ENCODE measurements at regions not wholly inside any gene's neighbourhood (a gene's known extent, or its start where the extent isn't known, plus 50 kb on each side); places are given as distances from the start of the nearest gene placed in this dataset.

DNA sequence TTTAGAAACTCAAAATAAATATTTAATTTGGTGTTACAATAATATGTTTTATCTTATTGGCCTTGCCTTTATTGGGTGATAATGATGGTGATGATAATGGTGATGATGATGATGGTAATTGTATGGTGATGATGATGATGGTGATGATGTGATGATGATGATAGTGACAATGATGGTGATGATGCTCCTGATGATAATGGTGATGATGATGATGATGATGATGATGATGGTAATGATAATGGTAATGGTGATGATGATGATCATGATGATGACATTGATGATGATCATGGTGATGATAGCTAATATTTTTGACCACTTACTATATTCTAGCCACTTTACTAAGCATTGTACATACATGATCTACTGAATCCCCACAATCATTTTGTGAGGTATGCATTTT, 1548.6 kb upstream of the TMEM132C start:
- CTCF ChIA-PET: no interaction called here

DNA sequence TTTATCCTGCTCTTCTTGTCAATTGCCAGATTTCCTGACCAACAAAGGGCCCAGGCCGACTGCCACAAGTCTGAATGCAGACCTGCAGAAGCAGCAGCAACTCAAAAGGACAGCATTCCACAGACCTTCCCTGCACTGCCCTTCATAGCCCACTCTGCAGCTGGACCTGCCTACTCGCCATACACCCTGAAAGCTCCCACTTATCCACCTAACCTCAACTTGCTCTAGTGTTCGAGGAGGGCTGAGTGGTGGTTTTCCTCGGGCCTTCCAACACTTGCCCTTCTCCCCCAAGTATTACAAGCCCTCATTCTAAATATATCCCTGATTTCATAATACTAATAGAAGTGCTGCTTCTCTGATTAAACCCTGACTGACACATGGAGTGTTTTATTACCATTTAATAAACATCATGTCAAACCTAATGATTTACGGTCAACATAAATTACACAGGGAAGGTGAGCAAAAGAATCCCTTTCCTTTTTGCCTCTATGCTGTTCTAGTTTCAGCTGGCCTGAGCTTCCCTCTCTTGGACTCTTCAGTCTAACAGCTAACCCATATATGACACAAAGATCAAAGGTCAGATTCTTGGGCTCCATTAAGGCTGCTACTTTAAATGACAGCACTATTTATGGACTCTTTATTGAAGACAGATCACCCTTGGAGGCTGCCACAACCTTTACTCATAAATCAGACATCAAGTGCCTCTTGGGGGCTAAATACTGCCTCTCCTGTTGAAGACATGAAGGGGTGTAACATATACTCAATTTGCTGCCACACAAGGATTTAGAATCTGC, 1546.9 kb upstream of the TMEM132C start:
- no peak for DNase-seq
- POLR2A ChIA-PET: no interaction called here
- TF ChIP-seq, protein P1, sequence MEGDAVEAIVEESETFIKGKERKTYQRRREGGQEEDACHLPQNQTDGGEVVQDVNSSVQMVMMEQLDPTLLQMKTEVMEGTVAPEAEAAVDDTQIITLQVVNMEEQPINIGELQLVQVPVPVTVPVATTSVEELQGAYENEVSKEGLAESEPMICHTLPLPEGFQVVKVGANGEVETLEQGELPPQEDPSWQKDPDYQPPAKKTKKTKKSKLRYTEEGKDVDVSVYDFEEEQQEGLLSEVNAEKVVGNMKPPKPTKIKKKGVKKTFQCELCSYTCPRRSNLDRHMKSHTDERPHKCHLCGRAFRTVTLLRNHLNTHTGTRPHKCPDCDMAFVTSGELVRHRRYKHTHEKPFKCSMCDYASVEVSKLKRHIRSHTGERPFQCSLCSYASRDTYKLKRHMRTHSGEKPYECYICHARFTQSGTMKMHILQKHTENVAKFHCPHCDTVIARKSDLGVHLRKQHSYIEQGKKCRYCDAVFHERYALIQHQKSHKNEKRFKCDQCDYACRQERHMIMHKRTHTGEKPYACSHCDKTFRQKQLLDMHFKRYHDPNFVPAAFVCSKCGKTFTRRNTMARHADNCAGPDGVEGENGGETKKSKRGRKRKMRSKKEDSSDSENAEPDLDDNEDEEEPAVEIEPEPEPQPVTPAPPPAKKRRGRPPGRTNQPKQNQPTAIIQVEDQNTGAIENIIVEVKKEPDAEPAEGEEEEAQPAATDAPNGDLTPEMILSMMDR (IDR thresholded peaks at IDR 0.05): no peak
- Mint-ChIP-seq H3K27me3 (no peaks in the 10 kb centered on the region), H3K4me3 (no peak overlapping the region), H3K4me1 (no peaks in the 10 kb centered on the region), H3K9me3 (peaks cover 10% of the 10 kb centered on the region), H3K36me3 (ENCODE audit: low read depth) (no peaks in the 10 kb centered on the region), H3K27ac (no peak overlapping the region)
- intact Hi-C loops (cut with micrococcal nuclease): no loop called here
- CTCF ChIA-PET: no interaction called here
- ATAC-seq (ENCODE audit: low read depth): no peak

More for the DNA sequence above, 1548.6 kb upstream of the TMEM132C start:
- Mint-ChIP-seq H3K27me3 (no peaks in the 10 kb centered on the region), H3K4me3 (no peak overlapping the region), H3K27ac (no peak overlapping the region), H3K4me1 (no peaks in the 10 kb centered on the region), H3K36me3 (ENCODE audit: low read depth) (no peaks in the 10 kb centered on the region), H3K9me3 (peaks cover 10% of the 10 kb centered on the region)
- POLR2A ChIA-PET: no interaction called here
- intact Hi-C loops (cut with micrococcal nuclease): no loop called here
- TF ChIP-seq, protein P1 (IDR thresholded peaks at IDR 0.05): no peak
- DNase-seq (no peak), ATAC-seq (ENCODE audit: low read depth) (no peak)

DNA sequence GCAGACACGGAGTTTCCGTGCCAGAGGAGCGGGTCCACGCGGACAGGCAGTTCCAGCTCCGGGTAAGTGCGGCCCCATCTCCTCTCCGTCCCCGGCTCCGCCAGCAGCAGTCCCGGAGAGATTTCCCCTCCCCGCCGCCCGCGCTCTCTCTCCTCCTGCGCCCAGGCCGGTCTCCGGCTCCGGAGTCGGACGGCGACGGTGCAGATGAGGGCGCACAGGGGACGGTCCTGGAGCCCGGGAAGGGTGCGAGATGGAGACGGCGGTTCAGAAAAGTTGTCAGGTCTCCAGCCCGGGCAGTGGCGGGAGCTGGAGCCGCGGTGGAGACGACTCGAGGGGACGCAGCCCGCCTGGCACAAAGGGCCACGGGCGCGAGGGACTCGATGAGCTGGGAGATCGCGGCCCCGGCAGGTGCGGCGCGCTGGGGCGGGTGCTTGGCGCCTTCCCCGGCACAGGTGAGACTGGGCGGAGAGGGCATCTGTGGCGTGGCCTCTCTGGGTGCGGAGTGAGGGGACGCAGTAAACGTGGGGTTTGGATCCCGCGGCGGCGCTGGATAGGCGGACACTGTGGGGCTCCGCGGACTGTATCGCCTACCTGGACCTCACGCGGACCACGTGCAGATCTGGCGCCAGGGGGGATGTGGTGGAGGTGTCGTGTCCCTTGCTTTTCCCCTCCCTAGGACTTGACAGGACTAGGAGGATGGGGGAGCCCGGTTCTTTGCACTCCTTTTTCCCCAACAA, 1540.3 kb upstream of the TMEM132C start:
- H3K4me1 Mint-ChIP-seq: no peaks in the 10 kb centered on the region
- ChIA-PET POLR2A (no interaction called here), CTCF (no interaction called here)
- no peak for ATAC-seq (ENCODE audit: low read depth)
- H3K27me3 Mint-ChIP-seq: peaks cover 8% of the 10 kb centered on the region
- no peaks in the 10 kb centered on the region for H3K9me3 Mint-ChIP-seq
- H3K4me3 Mint-ChIP-seq: no peak overlapping the region
- H3K27ac Mint-ChIP-seq: no peak overlapping the region
- no peaks in the 10 kb centered on the region for H3K36me3 Mint-ChIP-seq (ENCODE audit: low read depth)
- intact Hi-C loops (cut with micrococcal nuclease): no loop called here
- DNase-seq: no peak
- TF ChIP-seq, protein P1 (IDR thresholded peaks at IDR 0.05): no peak

DNA sequence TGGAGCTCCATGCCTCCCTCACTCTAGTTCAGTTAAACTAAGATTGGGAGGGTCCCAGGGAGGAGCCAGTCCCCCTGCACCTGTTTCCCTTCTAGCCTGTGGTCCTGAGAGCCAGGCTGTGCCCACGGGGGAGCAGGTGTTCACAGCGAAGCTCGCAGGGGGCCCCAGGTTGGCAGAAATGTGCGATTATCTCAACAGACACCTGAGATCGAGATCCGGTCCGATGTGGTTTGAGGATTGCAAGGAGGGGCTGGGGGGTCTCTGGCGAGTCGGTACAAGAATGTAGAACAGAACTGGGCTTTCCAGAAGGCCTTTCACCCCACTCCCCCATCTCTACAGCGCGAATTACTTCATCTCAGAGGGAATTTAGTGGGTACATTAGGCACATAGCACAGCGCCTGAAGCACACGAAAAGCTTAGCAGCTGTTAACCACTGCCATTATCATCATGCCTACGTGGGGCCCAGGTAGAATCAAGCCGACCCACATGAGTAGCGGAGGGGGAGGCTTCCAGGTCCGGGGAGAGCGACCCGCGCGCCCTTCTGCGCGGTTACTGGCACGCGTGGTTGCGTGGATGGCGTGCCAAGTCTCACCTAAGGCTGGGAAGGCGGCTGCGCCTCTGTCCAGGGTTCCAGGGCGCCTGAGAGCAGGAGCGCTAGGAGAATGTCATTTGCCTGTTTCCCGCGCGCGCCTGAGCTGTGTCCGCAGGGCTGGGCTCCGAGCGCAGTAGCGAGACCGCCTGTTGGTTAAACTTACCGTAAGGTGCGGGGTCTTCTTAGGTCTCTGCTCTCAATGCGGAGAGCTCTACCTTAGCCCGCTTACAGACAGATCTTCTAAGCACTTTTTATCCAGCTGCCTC, 1539.5 kb upstream of the TMEM132C start:
- Mint-ChIP-seq H3K9me3 (no peaks in the 10 kb centered on the region), H3K27me3 (peaks cover 8% of the 10 kb centered on the region), H3K27ac (no peak overlapping the region), H3K36me3 (ENCODE audit: low read depth) (no peaks in the 10 kb centered on the region), H3K4me3 (no peak overlapping the region), H3K4me1 (no peaks in the 10 kb centered on the region)
- TF ChIP-seq, protein P1 (IDR thresholded peaks at IDR 0.05): no peak
- DNase-seq: no peak
- no peak for ATAC-seq (ENCODE audit: low read depth)
- POLR2A ChIA-PET: no interaction called here
- intact Hi-C loops (cut with micrococcal nuclease): no loop called here
- CTCF ChIA-PET: no interaction called here

DNA sequence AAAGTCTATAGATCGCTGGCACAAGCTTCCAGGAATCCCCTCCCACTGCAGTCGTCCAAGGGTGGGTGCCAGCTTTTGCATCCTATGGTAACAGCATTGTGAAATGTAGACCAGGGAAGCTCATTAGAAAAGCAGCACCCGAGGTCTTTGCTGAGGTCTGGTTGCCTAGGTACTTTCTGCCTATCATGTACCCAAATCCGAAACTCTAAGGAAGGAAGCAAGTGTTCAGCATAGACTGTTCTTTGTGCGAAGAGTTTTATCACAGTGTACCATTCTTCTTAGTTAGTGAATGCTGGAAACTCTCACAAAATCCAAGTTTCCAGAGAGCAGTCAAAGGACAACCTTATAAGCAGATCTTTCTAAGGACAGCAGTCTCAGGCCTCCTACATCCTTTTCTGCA, 1532.7 kb upstream of the TMEM132C start:
- ChIA-PET CTCF (no interaction called here), POLR2A (no interaction called here)
- Mint-ChIP-seq H3K36me3 (ENCODE audit: low read depth) (no peaks in the 10 kb centered on the region), H3K4me3 (no peak overlapping the region), H3K27me3 (no peaks in the 10 kb centered on the region), H3K4me1 (no peaks in the 10 kb centered on the region), H3K9me3 (no peaks in the 10 kb centered on the region), H3K27ac (no peak overlapping the region)
- intact Hi-C loops (cut with micrococcal nuclease): no loop called here
- ATAC-seq (ENCODE audit: low read depth) (no peak), DNase-seq (no peak)
- TF ChIP-seq, protein P1 (IDR thresholded peaks at IDR 0.05): no peak

All from activated B cell treated with CpG ODN at 0.5 μM for 24 hours (primary cell).